ENCODE measurements at regions not wholly inside any gene's neighbourhood (a gene's known extent, or its start where the extent isn't known, plus 50 kb on each side); places are given as distances from the start of the nearest gene placed in this dataset.
"Not testable (repeated sequence)": the region's sequence is repeated elsewhere in the genome, so short reads cannot be mapped to it uniquely, and the experiment has no call there.

DNA sequence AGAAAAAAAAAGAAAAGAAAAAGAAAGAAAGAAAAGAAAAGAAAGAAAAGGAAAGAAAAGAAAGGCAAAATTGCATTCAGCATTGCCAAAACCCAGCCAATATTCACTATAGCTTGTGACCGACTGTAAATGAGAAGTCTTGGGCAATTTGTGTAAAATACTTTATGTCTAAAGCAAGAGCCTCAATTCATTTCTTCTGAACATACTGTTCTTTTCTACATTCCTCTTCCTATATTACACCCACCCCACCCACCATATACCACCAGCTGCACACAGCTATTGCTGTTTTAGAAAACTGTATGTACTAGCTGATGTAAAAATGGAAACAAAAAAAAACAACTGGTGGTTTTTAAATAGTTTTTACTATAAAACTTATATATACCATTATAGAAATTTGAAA lies 156.9 kb upstream of the TTC29 start:
- DNase-seq (ENCODE audit: low spot score), result no peak

DNA sequence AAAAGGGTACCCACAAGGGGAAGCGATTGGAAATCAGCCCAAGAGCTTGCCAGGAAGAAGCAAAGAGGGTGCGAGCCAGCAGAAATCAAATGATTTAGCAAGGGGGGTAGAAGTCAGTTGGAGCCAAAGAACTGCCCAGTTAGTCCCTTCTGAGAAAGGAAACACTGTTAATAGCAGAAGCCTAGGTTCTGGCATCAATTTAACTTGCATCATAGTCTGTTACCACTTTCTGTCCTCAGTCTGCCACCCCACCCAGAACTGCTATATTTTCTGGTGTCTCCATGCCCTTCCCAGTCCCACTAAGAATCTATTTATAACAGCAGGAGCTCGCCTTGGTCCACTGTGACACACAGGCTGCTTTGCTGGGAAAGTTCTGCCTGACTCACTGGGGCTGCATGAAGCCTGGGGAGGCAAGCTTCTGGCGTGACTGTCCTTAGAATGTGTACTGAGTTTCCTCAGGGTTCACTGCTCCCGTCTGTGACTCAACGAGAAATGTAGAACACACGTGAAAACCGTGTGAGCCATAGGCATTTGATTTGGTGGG lies 157.8 kb upstream of the TTC29 start:
- DNase-seq (ENCODE audit: low spot score), result peak; percentile 92

DNA sequence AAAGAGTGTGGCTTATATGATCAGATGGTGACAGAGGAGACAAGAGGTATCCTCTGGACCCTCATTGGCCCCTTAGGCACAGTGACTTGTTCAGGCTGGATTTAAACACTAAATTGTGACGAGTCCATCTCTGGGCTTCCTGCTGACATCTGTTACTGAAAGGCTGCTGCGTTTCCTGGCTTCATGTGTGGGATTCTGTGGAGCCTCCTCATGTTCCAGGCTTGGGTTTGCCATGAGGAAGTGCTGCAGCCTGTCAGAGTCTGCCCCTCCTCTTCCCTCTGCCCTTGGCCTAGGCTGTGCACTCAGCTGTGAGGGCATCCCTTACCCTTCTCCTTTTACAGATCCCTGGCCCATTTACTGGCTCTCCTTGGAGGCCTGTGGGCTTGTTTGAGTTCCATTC lies 159.1 kb upstream of the TTC29 start:
- no peak for DNase-seq (ENCODE audit: low spot score)

DNA sequence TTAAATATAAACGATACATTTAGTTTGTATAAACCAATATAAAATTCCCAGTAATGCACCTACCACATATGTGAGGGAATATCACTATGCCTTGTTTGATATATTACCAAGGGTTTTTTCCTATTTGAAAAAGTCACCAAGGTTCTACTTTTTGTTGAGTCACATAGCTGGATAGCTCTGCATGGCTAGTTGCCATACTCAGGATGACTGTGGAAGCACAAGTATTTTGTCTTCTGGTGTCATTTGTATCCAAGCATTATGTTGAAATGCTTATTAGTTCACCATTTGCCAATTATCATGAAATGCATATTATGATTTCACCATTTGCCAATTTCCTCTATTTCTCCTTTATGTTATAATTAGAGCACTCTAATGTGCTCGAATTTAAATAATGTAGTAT lies 162.7 kb upstream of the TTC29 start:
- peak; percentile 45 for DNase-seq (ENCODE audit: low spot score)

DNA sequence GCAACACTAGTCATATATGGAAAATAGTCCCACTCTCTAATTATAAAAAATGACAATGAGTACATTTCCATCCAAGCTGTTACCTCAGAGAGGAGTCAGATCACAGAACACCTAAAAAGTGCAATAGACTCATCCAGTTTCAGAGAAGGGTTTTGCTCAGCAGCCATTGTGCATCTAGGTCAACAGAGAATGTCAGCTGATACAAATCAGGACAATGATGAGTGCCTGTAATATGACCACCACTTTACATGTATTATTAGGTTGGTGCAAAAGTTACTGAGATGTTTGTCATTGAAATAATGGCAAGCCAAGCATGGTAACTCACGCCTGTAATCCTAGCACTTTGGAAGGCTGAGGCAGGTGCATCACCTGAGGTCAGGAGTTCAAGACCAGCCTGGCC lies 164.1 kb upstream of the TTC29 start:
- DNase-seq (ENCODE audit: low spot score), result no peak

DNA sequence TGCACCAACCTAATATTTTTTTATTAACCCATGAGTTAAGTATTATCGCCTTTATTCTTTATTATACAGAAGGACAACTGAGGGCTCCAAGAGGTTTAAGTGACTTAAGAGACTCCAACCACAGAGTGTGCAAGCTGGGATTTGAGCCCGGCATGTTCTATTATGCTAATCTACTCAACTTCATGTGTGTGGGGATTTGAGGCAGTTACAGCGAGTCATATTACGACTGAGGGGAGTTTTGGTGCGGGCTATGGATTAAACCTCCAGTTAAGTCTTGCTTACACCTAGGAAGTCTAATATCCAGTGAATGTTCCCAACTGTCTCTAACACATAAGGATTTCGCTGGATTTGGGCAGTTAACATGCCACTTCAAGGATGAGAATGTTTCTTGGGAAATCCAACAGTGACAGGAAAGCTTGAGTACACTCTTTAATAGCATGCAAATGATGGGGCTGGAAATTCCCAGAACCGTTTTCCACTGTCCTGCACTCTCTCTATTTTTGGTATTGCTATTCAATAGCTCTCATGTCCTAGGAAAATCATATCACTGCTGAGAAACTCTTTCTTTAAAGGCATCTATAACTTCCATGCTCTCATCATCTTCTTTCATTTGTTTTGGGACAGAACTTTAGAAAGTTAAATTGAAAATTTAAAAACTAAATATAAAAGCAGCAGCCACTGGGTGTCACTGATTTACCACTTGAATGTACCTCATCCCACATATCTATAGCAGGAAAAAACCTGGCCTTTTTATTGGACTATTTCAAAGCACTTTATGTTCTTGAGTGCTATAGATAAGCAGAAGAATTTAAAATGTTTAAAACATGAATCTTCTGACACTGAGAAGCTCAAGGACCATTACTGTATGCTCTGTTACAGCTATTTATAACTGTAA lies 165.1 kb upstream of the TTC29 start:
- peak; percentile 20 for DNase-seq (ENCODE audit: low spot score)

DNA sequence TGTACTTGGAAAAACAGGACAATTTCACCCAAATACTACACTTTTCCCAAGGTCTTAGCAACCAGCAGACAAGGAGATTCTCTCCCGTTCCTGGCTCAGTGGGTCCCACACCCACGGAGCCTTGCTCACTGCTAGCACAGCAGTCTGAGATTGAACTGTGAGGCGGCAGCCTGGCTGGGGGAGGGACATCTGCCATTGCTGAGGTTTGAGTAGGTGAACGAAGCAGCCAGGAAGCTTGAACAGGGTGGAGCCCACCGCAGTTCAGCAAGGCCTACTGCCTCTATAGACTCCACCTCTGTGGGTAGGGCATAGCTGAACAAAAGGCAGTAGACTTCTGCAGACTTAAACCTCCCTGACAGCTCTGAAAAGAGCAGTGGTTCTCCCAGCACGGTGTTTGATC lies 166.5 kb upstream of the TTC29 start:
- DNase-seq (ENCODE audit: low spot score), result not testable (repeated sequence)

DNA sequence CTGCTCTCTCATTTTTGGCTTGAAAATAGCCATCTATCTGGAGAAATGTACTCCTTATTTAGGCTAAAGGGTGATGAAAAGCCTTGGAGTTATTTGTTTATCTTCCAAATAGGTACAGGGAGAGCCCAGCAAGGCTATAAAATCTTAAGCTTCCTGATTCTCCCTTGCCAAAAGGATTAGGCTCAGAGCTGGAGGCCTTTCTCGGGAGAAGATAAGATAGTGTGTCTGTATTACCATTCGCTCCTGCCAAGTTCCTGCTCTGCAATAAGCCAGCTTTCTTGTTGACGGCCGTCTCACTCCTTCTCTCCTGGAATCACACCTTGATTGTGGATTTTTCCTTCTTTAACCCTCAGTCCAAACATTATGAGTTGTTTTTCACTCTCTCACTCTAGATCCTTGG lies 171.8 kb upstream of the TTC29 start:
- DNase-seq (ENCODE audit: low spot score), result no peak

DNA sequence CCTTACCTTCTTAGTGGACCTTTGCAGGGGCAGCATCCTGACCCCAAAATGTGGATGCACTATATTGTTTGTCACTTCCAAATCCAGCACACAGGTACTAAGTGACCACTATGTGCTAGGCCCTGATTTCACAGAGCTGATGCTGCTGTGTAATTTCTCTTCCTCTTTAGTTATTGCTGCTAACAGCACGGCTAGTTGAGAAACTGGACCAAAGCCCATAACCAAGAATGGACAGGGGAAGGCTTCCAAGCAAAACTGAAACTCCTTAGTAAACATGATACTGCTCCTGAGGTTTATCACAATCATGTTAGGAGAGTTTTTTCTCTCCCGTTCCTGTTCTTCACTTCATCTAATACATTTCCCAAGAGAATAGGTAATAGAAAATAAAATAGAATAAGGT lies 172.9 kb upstream of the TTC29 start:
- peak; percentile 36 for DNase-seq (ENCODE audit: low spot score)

DNA sequence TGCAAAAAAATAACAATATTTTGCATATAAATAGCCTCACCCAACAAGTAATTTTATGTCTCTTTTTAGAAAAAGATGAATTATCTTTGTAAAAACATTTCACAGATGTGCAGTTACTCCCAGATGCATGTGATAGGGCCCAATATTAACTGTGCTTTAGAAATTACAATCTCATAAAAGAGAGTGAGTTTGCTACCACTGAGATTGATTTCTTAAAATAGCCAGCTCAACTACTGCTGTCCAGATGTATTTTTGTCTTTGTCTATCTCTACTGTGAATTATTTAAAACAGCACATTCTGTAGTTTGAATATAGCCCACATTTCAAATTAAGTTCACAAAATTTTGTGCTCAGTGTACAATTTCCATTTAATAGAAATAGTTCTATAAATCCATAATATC lies 177.0 kb upstream of the TTC29 start:
- no peak for DNase-seq (ENCODE audit: low spot score)

DNA sequence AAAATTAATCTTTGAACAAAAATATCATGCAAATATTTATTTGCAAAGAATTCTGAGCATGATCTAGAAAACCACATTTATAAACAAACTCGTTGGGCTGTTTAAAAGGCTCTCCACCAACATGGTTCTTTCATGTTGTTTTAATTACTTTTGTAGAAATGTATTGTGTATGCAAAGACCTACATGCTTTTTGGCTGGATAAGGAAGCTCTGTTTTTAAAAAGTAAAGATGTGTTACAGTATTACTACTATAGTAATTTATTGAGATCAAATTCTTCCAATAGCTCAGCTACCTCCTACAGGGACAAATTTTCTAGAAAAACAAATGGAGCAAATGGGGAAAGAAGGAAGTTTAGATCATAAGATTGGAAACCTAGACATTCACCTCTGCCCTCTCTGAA lies 177.5 kb upstream of the TTC29 start:
- DNase-seq (ENCODE audit: low spot score), result no peak

DNA sequence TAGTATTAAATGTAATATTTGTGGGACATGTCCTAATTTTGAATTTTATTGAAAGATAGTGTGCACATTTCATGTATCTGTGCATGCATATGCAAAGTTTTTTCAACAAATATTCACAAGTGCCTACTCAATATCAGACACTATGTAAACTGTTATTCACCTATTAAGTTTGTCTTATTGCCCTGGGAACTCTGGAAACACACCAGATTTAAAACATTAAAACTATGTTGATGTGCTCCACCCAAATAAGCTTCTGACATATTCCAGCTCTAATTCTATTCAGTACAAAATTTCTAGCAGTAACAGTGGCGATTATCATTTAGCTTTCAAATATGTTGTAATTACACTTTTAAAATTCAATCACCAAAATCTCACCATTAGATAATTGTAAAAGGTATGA lies 183.1 kb upstream of the TTC29 start:
- DNase-seq (ENCODE audit: low spot score), result no peak

DNA sequence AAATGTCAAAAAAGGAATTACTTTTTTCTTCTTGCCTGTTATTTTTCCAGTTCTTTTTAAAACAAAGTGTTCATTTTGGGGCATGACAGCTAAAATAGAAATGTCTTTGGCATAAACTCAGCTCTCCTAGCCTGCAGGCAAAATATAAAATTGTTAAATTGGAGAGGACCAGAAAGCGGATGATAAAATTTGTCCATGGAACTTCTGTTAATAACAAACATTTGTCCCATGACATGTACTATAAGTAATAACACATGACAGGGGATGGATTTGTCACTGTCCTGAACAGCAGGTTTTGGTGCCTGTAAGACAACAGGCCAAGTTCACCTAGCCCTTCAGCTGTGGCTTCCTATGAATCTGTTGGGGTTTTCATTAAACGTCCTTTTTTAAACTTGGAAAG lies 184.0 kb upstream of the TTC29 start:
- DNase-seq (ENCODE audit: low spot score), result no peak

DNA sequence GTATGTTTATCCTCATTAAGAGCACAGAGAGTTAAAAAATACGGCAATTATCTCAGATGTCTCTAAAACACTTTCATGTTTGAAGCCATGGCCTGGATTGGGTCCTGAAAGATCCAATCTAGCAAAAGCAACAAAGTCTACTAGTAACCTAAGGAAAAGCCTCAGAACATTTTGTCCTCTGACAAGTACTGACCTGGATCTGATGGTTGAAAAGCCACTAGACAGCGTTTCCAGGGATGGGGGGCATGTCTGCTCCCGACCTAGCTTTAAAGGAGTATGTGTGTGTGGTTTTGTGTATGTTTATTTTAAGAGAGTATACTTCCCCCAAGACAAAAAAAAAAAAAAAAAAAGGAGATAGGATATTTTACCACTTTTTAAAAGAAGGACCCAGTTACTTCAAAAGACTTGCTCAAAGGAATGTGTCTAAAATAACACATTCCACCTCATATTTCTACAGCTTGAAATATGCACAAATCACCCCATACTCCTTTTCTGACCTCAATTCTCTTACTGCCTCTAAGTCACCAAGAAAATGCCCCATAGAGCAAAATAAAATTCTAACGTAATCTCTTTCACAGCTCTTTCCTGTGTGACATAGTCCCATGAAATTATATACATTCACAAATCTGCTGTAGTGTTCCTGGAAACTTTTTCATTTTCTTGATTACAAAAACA lies 189.0 kb upstream of the TTC29 start:
- no peak for DNase-seq (ENCODE audit: low spot score)

DNA sequence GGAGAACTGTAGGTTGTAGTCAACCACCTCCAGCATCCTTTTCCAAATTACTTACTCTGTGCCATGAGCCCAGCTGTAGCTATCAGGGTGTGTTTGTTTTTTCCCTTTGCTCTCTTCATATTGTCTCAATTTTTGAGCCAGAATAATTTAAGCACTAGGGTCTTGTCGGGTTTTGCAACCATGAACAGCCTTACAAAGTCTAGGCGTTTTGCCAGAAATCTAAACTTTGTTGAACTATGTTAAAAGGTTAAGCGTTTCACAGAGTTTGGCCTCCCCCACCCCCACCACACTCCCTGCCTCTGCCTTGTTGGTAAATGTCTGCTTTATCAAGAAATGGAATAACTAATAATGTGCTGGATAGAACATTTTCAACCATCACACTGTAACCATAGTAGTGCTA lies 190.6 kb upstream of the TTC29 start:
- no peak for DNase-seq (ENCODE audit: low spot score)

DNA sequence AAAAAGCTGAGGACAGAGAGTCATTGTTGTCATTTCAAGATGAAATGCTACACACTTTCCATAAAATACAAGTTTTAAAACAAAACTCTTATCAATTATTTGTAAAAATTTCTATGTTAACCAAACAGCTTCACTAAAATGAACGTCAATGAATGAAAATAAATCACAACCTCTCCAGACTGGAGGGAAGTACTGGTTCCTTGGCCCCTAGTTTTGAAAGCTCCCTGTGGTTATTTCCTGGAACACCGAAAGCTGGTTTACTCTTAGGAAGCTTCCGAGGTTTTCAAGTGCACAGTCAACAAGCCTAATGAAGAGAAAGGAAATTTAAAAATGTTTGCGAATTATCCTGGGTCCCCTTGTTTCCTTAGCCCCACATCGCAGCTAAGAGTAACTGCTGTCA lies 191.1 kb upstream of the TTC29 start:
- DNase-seq (ENCODE audit: low spot score), result no peak

DNA sequence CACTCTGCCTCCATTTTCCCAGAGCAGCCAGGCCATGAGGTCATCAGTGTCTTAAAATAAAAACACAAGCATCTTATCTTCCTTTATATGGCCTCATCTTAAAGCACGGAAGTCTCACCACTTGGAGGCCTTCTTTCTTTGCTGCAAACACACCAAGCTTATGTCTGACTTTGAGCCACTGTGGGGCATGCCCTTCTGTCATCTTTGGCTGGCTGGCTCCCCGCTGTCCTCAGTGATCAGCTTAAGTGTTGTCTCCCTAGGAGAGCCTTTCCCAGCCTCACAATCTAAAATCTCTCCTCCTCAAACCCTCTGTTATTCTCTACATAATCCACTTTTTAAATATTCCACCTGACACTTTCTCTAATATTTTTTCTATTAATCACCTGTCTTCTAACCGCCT lies 191.6 kb upstream of the TTC29 start:
- no peak for DNase-seq (ENCODE audit: low spot score)

DNA sequence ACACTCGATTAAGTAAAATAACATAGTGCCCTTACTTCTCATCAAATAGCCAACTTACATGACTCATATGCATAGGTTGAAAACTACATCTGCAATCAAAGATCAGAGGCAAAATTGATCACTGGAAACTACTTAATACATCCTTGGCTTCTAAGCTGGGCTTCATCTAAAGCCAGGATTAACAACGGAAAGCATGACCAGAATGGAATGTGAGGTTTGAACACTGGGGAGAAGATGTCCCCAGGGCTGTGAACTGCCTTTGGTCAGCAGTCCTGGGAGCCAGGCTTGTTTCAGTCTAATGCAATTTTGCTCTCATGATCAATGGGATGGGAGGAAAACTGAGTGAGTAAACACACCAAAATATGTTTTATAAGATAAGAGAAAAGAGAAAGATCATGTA lies 192.5 kb upstream of the TTC29 start:
- DNase-seq (ENCODE audit: low spot score), result peak; percentile 13

DNA sequence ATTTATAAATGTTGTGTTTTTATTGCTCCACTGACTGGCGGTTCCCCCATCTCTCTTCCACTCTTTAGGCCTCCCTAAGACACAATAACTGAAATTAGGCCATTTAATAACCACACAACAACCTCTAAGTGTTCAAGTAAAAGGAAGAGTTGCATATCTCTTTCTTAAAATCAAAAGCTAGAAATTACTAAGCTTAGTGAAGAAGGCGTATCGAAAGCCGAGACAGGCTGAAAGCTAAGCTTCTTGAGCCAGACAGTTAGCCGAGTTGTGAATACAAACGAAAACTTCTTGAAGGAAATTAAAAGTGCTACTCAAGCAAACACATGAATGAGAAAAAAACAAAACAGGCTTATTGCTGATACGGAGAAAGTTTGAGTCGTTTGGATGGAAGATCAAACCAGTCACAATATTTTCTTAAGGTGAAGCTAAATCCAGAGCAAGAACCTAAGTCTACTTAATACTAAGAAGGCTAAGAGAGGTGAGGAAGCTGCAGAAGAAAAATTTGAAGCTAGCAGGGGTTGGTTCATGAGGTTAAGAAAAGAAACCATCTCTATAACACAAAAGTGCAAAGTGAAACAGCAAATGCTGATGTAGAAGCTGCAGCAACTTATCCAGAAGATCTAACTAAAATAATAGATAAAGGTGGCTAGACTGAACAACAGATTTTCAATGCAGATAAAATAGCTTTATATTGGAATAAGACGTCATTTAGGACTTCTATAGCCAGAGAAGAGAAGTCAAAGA lies 194.0 kb upstream of the TTC29 start:
- no peak for DNase-seq (ENCODE audit: low spot score)

DNA sequence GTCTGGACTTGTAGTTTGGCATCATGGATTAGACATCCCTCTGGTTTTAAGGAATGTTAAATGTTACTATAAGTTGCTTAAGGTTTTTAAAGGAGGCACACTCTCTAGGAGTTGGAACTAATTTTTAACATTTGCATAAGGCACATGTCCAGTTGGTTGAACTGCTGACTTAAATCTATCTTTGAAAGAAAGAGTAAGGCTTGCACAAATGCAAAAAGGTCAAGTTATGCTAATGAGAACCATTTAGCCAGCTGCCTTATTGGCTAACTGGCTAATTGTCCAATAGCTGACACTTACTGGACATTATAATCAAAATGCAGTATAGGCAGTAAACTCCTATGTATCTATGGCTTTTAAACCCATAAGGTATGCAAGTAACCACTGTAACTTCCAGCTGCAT lies 206.1 kb upstream of the TTC29 start:
- DNase-seq (ENCODE audit: low spot score), result no peak

DNA sequence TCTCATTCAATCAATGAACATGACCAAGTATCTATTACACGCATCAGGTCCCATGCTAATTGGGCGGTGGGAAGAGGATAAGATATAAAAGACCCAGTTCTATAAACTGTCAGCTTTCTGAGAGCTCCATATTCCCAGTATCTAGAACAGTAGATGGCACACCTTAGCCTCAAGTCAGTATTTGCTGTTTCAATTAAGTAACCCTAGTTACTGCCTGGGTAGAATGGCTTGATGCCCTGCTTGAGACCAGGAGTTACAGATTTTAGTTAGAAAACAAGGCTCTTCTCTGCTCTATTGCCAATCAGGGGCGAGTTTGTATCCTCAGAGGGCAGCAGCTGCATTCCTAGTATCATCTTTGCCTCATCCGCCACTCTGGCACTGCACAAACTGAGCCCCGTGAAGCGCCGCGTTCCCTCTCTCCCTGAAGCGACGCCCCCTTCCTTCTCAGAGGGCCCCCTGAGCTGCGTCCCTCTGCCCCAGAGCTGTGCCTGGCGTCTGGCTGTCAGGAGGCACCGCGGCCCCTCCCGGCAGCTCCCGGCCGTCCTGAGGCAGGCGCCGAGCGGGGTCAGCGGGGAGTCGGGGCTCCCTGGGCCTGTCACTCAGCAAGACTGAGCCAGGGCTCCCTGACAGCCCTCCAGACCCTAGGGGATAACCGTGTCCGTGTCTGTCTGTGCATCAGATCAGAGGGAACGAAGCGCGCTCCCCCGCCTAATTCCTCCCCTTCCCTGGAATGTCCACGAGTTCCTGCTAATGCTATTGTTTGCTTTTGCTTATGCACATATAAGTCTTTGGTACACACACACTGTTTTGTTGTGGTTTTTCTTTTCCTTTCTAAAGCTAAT lies 212.4 kb upstream of the TTC29 start:
- peak; percentile 42 for DNase-seq (ENCODE audit: low spot score)
